Right atrium auricular region (tissue), 2 donors: ENCODE measurements at regions not wholly inside any gene's neighbourhood (a gene's known extent, or its start where the extent isn't known, plus 50 kb on each side); places are given as distances from the start of the nearest gene placed in this dataset.

ENCODE experiments used
- DNase-seq: peaks from one replicate; pipeline ENCODE4 v3.0.0-alpha.2; 2019; ENCODE audit warnings: low spot score
- H3K27ac ChIP-seq, 2 donors: fragments of 200-600 bp; sonication (generic); 1 replicate in 1 of 2; 2 replicates in 1 of 2; pipeline ENCODE4 v1.5.1; 2016 to 2019
- H3K27me3 ChIP-seq, 2 donors: fragments of 200-600 bp; sonication (generic); one replicate each; pipeline versions ENCODE4 v1.5.1 to v1.6.0; 2017 to 2019
- H3K36me3 ChIP-seq: fragments of 200-600 bp; sonication (generic); one replicate; pipeline ENCODE4 v1.5.1; 2016
- H3K4me1 ChIP-seq, 2 donors: fragments of 200-600 bp; sonication (generic); one replicate each; pipeline versions ENCODE4 v1.5.1 to v1.6.0; 2017 to 2019
- H3K4me3 ChIP-seq, 2 donors: fragments of 200-600 bp; sonication (generic); 1 replicate in 1 of 2; 2 replicates in 1 of 2; pipeline ENCODE4 v1.5.1; 2017 to 2019; ENCODE audit warnings: mild to moderate bottlenecking in 1 of 2, moderate library complexity in 1 of 2
- H3K9me3 ChIP-seq, 2 donors: fragments of 200-600 bp; sonication (generic); one replicate each; pipeline ENCODE4 v1.5.1; 2019
- TF ChIP-seq, protein P1 (sequence below), 2 donors: fragments of 200-600 bp; sonication (generic); IDR thresholded peaks; one replicate each; pipeline ENCODE4 v1.5.1; 2019; ENCODE audit warnings: antibody characterized with exemption in 2 of 2

DNA sequence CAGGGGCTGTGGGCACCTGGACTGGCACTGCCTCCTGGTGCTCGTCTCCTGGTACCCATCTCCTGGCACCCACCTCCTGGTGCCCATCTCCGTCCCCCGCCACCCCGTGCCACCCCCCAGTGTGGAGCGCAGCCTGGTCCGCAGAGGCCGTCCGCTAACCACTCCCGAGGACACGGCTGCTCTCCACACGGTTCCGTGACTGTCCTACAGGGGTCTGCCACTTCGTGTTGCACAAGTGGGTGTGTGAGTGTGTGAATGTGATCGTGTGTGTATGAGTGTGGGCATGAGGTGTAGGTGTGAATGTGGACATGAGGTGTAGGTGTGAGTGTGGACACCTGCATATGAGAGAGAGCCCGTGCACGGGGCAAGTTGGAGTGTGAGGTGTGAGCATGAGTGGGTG lies 119.4 kb upstream of the HS6ST1 start:
- Histone ChIP-seq H3K27ac (no peak overlapping the region), H3K36me3 (no peaks in the 10 kb centered on the region), H3K27me3 (no peaks in the 10 kb centered on the region), H3K4me1 (peaks cover 0 to 30% of the 10 kb centered on the region in 2 donors), H3K9me3 (no peaks in the 10 kb centered on the region), H3K4me3 (no peak overlapping the region)
- peak; percentile 42 for DNase-seq
- TF ChIP-seq, protein P1, sequence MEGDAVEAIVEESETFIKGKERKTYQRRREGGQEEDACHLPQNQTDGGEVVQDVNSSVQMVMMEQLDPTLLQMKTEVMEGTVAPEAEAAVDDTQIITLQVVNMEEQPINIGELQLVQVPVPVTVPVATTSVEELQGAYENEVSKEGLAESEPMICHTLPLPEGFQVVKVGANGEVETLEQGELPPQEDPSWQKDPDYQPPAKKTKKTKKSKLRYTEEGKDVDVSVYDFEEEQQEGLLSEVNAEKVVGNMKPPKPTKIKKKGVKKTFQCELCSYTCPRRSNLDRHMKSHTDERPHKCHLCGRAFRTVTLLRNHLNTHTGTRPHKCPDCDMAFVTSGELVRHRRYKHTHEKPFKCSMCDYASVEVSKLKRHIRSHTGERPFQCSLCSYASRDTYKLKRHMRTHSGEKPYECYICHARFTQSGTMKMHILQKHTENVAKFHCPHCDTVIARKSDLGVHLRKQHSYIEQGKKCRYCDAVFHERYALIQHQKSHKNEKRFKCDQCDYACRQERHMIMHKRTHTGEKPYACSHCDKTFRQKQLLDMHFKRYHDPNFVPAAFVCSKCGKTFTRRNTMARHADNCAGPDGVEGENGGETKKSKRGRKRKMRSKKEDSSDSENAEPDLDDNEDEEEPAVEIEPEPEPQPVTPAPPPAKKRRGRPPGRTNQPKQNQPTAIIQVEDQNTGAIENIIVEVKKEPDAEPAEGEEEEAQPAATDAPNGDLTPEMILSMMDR (IDR thresholded peaks at IDR 0.05), result no peak

DNA sequence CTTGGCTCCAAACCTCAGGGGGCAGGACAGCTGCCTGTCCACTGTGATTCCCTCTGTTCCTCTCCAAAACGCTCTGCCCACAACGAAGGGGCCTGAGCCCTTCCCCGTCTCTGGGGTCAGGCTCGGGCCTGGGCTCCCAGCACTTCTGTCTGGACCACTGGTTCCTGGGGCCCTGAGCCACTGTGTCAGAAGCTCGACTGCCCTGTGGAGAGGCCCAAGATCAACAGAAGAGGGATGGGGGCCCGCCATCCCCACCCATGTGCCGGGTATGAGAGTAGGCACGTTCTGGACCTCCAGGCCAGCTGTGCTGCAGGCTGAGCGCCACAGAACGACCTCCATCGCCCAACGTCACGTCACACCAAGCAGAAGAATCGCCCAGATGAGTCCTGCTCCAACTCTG lies 119.9 kb upstream of the HS6ST1 start:
- H3K4me1 ChIP-seq, result peaks cover 0 to 35% of the 10 kb centered on the region in 2 donors
- H3K27ac ChIP-seq, result no peak overlapping the region
- no peaks in the 10 kb centered on the region for H3K27me3 ChIP-seq
- DNase-seq, result peak; percentile 18
- no peaks in the 10 kb centered on the region for H3K9me3 ChIP-seq
- H3K4me3 ChIP-seq, result no peak overlapping the region
- no peaks in the 10 kb centered on the region for H3K36me3 ChIP-seq
- TF ChIP-seq, protein P1 (IDR thresholded peaks at IDR 0.05), result no peak

DNA sequence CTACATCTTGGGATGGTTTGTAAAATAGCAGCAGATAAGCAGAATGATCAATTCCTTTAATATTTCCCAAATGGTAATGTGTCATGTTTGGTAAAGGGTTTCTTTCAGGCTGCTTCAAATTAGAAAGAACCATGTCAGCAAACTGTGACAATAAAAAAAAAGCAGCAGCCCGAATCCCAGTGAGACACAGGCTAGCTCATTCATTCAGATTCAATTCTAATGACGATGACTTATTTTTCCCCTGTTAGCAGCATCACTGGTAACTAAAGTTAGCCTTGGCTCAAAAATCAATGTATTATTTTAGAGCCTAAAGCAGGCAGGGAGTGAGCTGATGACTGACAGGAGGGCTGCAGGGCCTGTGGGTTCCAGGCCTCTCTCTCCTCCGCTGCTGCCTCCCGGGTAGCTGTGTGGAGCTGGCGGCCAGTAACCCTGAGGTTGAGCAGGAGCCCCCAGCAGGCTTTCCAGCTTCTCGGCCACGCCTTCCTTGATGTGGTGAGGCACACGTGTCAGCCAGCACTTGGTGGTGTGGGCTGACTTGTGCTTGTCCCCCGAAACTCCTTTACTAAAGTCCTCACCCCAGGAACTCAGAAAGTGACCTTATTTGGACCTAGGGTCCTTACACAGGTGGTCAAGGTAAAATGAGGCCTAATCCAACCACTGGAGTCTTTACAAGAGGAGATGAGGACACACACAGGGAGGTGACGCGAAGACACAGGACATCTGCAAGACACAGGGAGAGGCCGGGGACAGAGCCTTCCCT lies 120.5 kb upstream of the HS6ST1 start:
- peaks cover 0 to 36% of the 10 kb centered on the region in 2 donors for H3K4me1 ChIP-seq
- DNase-seq, result peak; percentile 11
- no peaks in the 10 kb centered on the region for H3K27me3 ChIP-seq
- no peak overlapping the region for H3K27ac ChIP-seq
- no peak overlapping the region for H3K4me3 ChIP-seq
- no peaks in the 10 kb centered on the region for H3K36me3 ChIP-seq
- no peaks in the 10 kb centered on the region for H3K9me3 ChIP-seq
- TF ChIP-seq, protein P1 (IDR thresholded peaks at IDR 0.05), result no peak

DNA sequence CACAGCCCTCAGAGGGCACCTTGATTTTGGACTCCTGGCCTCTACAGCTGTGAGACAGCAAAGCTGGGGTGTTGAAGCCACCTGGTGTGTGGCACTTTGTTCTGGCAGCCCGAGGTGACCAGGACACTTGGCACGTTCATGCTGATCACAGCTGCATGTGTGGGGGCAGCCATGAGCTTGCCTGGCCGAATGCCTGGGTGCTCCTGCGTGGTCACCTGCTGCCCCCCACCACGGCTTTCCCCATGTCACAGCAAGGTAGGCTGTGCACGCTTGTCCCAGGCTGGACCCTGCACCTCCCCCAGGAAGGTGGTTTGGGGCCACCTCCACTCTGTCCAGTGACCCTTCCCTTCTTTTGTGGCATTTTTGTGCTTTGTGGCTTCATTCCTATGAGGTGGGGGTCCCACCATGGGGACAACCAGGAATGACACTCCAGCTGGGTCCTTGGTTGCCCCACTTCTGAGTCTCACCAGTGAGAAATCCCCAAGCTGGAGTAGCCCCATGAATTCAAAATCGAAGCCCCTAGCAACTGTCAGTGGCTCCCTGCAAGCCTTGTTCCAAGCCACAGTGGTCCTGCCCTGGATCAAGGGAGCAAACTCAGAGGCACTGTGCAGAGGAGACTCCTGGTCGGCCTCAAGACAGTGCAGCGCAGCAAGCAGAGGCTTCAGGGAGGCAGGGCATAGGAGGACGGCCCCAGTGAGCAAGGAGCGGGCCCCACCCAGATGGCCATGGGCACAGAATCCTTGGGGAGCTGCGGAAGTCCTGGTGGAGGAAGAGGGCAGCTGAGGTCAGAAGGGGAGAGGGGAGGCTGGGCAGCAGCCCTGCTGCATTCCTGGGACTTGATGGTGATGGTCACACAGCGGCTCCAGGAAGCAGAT lies 121.4 kb upstream of the HS6ST1 start:
- no peak overlapping the region for H3K27ac ChIP-seq
- DNase-seq, result peak; percentile 48
- no peaks in the 10 kb centered on the region for H3K27me3 ChIP-seq
- H3K9me3 ChIP-seq, result no peaks in the 10 kb centered on the region
- H3K4me1 ChIP-seq, result peaks cover 0 to 36% of the 10 kb centered on the region in 2 donors
- H3K36me3 ChIP-seq, result no peaks in the 10 kb centered on the region
- H3K4me3 ChIP-seq, result no peak overlapping the region
- TF ChIP-seq, protein P1 (IDR thresholded peaks at IDR 0.05), result no peak

DNA sequence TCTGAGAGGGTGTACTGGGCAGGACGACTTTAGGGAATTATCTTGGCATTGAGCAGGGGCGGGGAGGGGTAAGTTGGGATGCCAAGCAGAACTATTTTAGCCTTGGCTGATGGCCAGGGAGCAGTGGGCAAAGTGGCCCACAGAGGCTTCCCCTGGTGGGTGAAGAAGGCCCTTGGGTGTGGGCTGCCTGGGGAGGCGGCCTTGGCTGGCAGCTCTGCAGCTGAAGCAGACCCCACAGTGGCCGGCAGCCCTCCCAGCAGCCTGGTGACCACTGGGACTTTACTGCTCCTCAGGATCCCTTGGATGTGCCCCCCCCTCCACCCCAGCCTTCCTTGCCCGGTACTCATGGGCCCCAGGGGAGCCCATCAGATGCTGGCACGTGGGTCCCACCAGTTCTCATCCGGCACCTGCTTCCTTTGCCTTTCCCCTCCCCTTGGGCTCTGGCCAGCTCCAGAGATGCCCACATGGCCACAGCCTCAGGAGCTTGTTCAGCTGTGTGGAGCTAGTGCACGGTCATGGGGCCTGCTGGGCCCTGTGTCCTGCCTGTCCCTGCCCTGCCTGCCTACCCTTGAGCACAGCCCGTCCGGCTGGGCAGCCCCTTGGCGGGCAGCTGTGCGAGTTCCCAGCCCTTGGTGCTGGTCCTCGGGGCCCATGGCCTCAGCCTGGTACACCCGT lies 122.1 kb upstream of the HS6ST1 start:
- Histone ChIP-seq H3K27me3 (no peaks in the 10 kb centered on the region), H3K27ac (no peak overlapping the region), H3K4me3 (no peak overlapping the region), H3K4me1 (peaks cover 0 to 36% of the 10 kb centered on the region in 2 donors), H3K9me3 (no peaks in the 10 kb centered on the region), H3K36me3 (no peaks in the 10 kb centered on the region)
- TF ChIP-seq, protein P1 (IDR thresholded peaks at IDR 0.05), result no peak
- DNase-seq, result peak; percentile 53
